Panc1 (cell line): ENCODE measurements at regions not wholly inside any gene's neighbourhood (a gene's known extent, or its start where the extent isn't known, plus 50 kb on each side); places are given as distances from the start of the nearest gene placed in this dataset.
A peak's percentile ranks its signal among the peaks of the same experiment; 100 is the strongest.

ENCODE experiments used
- ATAC-seq: fragments of 200-7000 bp; cut with Tn5 transposase; 2 replicates; pipeline ENCODE4 v1.9.1; 2020; ENCODE audit warnings: mild to moderate bottlenecking, moderate library complexity
- BruUV-seq: library from RNA; stranded (reverse); fragments of 400-500 nt; replicated peaks from 2 replicates; lab custom pipeline; 2021; lab: Mats Ljungman, UMichigan
- CTCF ChIA-PET: fragments of 300-600 bp; sonication (Branson Sonifier 250); formaldehyde crosslinking; loops from one replicate; lab custom pipeline; 2022; ENCODE audit warnings: antibody characterized with exemption; lab: Charles Lee
- POLR2A ChIA-PET: fragments of 300-600 bp; sonication (Branson Sonifier 250); formaldehyde crosslinking; loops from one replicate; lab custom pipeline; 2022; ENCODE audit warnings: antibody characterized with exemption; lab: Charles Lee
- DNase-seq: peaks from one replicate; pipeline ENCODE4 v3.0.0-alpha.2; 2010; ENCODE audit warnings: low read depth, low spot score
- H3K27ac ChIP-seq: 2 replicates; pipeline ENCODE4 v1.5.1; 2011; ENCODE audit warnings: mild to moderate bottlenecking, low read length, inconsistent platforms
- H3K27me3 ChIP-seq: fragments of 200-500 bp; sonication (Bioruptor generic); 2 replicates; pipeline ENCODE4 v1.6.0; 2014; ENCODE audit warnings: low read length, inconsistent platforms; ENCODE audit not compliant: control insufficient read depth, insufficient read depth
- H3K36me3 ChIP-seq: fragments of 200-500 bp; sonication (Bioruptor generic); 2 replicates; pipeline ENCODE4 v1.5.1; 2014; ENCODE audit warnings: inconsistent platforms, mild to moderate bottlenecking, low read length, moderate library complexity; ENCODE audit not compliant: control insufficient read depth, insufficient read depth
- H3K4me1 ChIP-seq: 2 replicates; pipeline ENCODE4 v1.5.1; 2011; ENCODE audit warnings: inconsistent platforms, mild to moderate bottlenecking, low read length, moderate library complexity; ENCODE audit not compliant: control insufficient read depth, insufficient read depth
- H3K4me3 ChIP-seq, 2 experiments: 2 replicates each; pipeline ENCODE4 v1.5.1; 2011 to 2012; ENCODE audit warnings: low read depth in 2 of 2, low read length in 2 of 2, mild to moderate bottlenecking in 2 of 2, inconsistent platforms in 1 of 2, moderate library complexity in 1 of 2
- H3K9me3 ChIP-seq: fragments of 200-500 bp; sonication (Bioruptor generic); 2 replicates; pipeline ENCODE4 v1.5.1; 2014; ENCODE audit warnings: low read depth, mild to moderate bottlenecking, inconsistent platforms, low read length, moderate library complexity; ENCODE audit not compliant: control insufficient read depth, insufficient read depth
- POLR2AphosphoS5 ChIP-seq: IDR thresholded peaks from 2 replicates; pipeline ENCODE4 v1.6.1; 2012; ENCODE audit warnings: mild to moderate bottlenecking, low read depth, low read length, moderate library complexity
- SIN3A ChIP-seq: IDR thresholded peaks from 2 replicates; pipeline ENCODE4 v1.6.1; 2012; ENCODE audit warnings: low read depth, mild to moderate bottlenecking, low read length, moderate library complexity, borderline replicate concordance; ENCODE audit not compliant: insufficient read depth
- TCF7L2 ChIP-seq: IDR thresholded peaks from 2 replicates; pipeline ENCODE4 v1.6.1; 2011; ENCODE audit warnings: mild to moderate bottlenecking, low read depth, low read length, inconsistent platforms
- in situ Hi-C: cut with HindIII; loops from 2 replicates; pipeline ENCODE4 v1.10.0; 2016; ENCODE audit warnings: low sequenced_read_pairs, low pct_unique_long_range_greater_than_20kb
- intact Hi-C: fragments of 100-400 bp; cut with micrococcal nuclease; formaldehyde crosslinking; loops from one replicate; pipeline ENCODE4 v1.10.0; 2022; ENCODE audit not compliant: unreplicated experiment
- TF ChIP-seq, protein P1 (sequence below): fragments of 450-650 bp; IDR thresholded peaks from 2 replicates; pipeline ENCODE4 v1.5.1; 2017; ENCODE audit warnings: mild to moderate bottlenecking
- TF ChIP-seq, protein P2 (sequence below), 2 experiments: IDR thresholded peaks; 2 replicates each; pipeline ENCODE4 v1.6.1; 2011 to 2012; ENCODE audit warnings: low read depth in 2 of 2, control low read depth in 1 of 2, low read length in 1 of 2, mild to moderate bottlenecking in 1 of 2, moderate library complexity in 1 of 2; ENCODE audit not compliant: insufficient read depth in 1 of 2

DNA sequence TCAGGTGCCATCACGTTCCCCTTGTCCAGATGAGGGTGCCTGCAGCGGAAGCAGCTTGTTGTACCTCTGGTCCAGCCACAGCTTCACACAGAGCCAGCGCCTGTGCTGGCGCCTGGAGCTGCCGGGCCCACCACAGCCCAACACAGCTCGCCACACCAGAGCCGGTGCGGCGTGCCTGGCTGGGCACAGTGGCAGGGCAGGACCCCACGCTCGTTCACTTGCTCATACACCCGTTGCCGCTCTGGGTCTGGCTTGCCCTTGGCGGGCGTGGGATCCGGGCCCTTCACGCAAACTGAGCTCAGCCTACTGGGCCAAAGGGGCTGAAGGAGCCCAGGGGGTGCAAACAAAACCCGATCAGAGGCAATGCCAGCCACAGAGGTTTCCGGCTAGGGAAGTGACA lies 492.5 kb upstream of the MANEA start:
- Histone ChIP-seq H3K4me3 (no peak overlapping the region), H3K27ac (no peak overlapping the region), H3K27me3 (no peaks in the 10 kb centered on the region), H3K36me3 (no peaks in the 10 kb centered on the region), H3K4me1 (peaks cover 6% of the 10 kb centered on the region), H3K9me3 (no peaks in the 10 kb centered on the region)
- TF ChIP-seq, protein P1, sequence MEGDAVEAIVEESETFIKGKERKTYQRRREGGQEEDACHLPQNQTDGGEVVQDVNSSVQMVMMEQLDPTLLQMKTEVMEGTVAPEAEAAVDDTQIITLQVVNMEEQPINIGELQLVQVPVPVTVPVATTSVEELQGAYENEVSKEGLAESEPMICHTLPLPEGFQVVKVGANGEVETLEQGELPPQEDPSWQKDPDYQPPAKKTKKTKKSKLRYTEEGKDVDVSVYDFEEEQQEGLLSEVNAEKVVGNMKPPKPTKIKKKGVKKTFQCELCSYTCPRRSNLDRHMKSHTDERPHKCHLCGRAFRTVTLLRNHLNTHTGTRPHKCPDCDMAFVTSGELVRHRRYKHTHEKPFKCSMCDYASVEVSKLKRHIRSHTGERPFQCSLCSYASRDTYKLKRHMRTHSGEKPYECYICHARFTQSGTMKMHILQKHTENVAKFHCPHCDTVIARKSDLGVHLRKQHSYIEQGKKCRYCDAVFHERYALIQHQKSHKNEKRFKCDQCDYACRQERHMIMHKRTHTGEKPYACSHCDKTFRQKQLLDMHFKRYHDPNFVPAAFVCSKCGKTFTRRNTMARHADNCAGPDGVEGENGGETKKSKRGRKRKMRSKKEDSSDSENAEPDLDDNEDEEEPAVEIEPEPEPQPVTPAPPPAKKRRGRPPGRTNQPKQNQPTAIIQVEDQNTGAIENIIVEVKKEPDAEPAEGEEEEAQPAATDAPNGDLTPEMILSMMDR: no peak
- TF ChIP-seq SIN3A (no peak), POLR2AphosphoS5 (no peak), TCF7L2 (no peak)
- TF ChIP-seq, protein P2, sequence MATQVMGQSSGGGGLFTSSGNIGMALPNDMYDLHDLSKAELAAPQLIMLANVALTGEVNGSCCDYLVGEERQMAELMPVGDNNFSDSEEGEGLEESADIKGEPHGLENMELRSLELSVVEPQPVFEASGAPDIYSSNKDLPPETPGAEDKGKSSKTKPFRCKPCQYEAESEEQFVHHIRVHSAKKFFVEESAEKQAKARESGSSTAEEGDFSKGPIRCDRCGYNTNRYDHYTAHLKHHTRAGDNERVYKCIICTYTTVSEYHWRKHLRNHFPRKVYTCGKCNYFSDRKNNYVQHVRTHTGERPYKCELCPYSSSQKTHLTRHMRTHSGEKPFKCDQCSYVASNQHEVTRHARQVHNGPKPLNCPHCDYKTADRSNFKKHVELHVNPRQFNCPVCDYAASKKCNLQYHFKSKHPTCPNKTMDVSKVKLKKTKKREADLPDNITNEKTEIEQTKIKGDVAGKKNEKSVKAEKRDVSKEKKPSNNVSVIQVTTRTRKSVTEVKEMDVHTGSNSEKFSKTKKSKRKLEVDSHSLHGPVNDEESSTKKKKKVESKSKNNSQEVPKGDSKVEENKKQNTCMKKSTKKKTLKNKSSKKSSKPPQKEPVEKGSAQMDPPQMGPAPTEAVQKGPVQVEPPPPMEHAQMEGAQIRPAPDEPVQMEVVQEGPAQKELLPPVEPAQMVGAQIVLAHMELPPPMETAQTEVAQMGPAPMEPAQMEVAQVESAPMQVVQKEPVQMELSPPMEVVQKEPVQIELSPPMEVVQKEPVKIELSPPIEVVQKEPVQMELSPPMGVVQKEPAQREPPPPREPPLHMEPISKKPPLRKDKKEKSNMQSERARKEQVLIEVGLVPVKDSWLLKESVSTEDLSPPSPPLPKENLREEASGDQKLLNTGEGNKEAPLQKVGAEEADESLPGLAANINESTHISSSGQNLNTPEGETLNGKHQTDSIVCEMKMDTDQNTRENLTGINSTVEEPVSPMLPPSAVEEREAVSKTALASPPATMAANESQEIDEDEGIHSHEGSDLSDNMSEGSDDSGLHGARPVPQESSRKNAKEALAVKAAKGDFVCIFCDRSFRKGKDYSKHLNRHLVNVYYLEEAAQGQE (IDR thresholded peaks at IDR 0.05; ENCODE audit: insufficient read depth in 1 of 2, low read depth in 2 of 2, low read length in 1 of 2): no peak
- no peak for ATAC-seq
- CTCF ChIA-PET: no interaction called here
- intact Hi-C loops: no loop called here
- no TSS peak for BruUV-seq
- POLR2A ChIA-PET: no interaction called here
- in situ Hi-C loops: no loop called here
- no peak for DNase-seq

DNA sequence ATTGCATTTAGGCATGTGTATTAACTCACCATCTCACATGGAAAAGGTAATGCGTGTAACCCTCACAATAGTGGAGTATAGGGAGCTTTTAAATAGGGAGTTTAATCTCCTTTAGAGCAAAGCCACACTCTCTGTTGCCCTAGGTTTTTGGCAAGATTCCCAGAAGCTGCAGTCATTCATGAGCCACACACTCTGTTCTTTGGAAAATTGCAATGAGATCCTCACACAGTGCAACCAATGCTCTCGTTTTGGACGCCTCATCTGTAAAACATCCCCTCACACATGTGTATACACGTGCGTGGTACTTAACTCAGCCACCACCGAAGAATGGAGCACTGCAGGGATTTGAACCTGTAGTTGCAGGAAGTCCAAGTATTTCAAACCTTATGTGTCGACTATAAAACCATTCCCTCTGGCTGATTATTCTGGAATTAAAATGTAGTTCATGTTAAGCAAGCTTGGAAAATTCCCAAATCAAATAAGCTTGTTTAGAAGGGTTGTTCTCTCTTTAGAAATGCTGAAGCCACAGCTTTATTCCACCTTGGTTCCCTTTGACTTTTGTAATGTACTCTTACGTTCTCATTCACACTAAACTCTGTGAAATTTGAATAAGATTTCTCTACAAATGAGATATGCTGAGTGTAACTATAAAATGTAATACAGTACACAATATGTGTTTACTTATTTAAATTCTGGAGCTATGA lies 489.8 kb upstream of the MANEA start:
- H3K27ac ChIP-seq: no peak overlapping the region
- ATAC-seq: peak; percentile 91

More for the DNA sequence above, 489.8 kb upstream of the MANEA start:
- ChIA-PET POLR2A (no interaction called here), CTCF (no interaction called here)
- no peaks in the 10 kb centered on the region for H3K36me3 ChIP-seq
- no peaks in the 10 kb centered on the region for H3K9me3 ChIP-seq
- TF ChIP-seq POLR2AphosphoS5 (no peak), TCF7L2 (no peak), SIN3A (no peak)
- no peaks in the 10 kb centered on the region for H3K27me3 ChIP-seq
- intact Hi-C loops: no loop called here
- in situ Hi-C loops: no loop called here
- H3K4me1 ChIP-seq: peaks cover 10% of the 10 kb centered on the region
- H3K4me3 ChIP-seq: peak overlapping the region in 1 of 2 experiments; percentile 17; a peak in 1 of 4 replicates
- no TSS peak for BruUV-seq
- peak; percentile 73 for DNase-seq
